Cardiac muscle cell (in vitro differentiated cells and primary cell): ENCODE measurements at regions not wholly inside any gene's neighbourhood (a gene's known extent, or its start where the extent isn't known, plus 50 kb on each side); places are given as distances from the start of the nearest gene placed in this dataset.
A peak's percentile ranks its signal among the peaks of the same experiment; 100 is the strongest.

Experiments
- DNase-seq, 2 donors: peaks; one replicate each; pipeline versions ENCODE4 v3.0.0 to v3.0.0-alpha.2; 2010 to 2017; ENCODE audit warnings: low read depth in 1 of 2, low spot score in 1 of 2
- H3K27ac ChIP-seq: fragments of 200-600 bp; sonication (generic); 2 replicates; pipeline ENCODE4 v1.5.1; 2016
- H3K27me3 ChIP-seq: fragments of 200-600 bp; sonication (generic); 2 replicates; pipeline ENCODE4 v1.6.0; 2016; ENCODE audit warnings: control low read depth
- H3K36me3 ChIP-seq: fragments of 200-600 bp; sonication (generic); 2 replicates; pipeline ENCODE4 v1.5.1; 2016; ENCODE audit warnings: control low read depth
- H3K4me1 ChIP-seq: fragments of 200-600 bp; sonication (generic); 2 replicates; pipeline ENCODE4 v1.8.1; 2017; ENCODE audit warnings: low read depth, mild to moderate bottlenecking, mixed run types
- H3K4me3 ChIP-seq: fragments of 200-600 bp; sonication (generic); 2 replicates; pipeline ENCODE4 v1.5.1; 2016; ENCODE audit warnings: mild to moderate bottlenecking
- H3K9me3 ChIP-seq: fragments of 200-600 bp; sonication (generic); 2 replicates; pipeline ENCODE4 v1.5.1; 2017; ENCODE audit warnings: low read depth, mild to moderate bottlenecking, control low read depth
- TF ChIP-seq, protein P1 (sequence below): IDR thresholded peaks from 2 replicates; pipeline ENCODE4 v1.5.1; 2012; ENCODE audit warnings: low read depth, mild to moderate bottlenecking, low read length

DNA sequence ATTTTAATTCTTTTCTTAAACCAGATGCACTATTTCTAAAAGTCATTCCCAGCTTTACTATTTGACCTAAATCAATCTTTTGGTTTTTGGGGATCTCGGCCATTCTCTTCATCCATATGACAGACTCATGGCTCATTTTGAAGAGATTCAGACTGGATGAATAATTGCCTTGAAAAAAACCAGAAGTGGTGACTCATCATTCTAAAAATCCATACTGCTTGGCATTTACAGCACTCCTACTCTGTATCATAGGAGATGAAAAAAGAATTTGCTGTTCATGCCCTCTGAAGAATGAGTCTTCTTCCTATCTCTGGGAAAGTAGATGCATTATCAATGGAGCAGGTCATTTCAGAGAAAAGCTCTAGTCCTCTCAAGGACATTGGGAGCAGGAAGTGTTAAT is 220.5 kb upstream of the RPS6KA3 start:
- Histone ChIP-seq H3K36me3 (no peaks in the 10 kb centered on the region), H3K4me1 (no peaks in the 10 kb centered on the region), H3K27me3 (peaks cover 4% of the 10 kb centered on the region), H3K9me3 (no peaks in the 10 kb centered on the region), H3K27ac (no peak overlapping the region), H3K4me3 (no peak overlapping the region)
- TF ChIP-seq, protein P1, sequence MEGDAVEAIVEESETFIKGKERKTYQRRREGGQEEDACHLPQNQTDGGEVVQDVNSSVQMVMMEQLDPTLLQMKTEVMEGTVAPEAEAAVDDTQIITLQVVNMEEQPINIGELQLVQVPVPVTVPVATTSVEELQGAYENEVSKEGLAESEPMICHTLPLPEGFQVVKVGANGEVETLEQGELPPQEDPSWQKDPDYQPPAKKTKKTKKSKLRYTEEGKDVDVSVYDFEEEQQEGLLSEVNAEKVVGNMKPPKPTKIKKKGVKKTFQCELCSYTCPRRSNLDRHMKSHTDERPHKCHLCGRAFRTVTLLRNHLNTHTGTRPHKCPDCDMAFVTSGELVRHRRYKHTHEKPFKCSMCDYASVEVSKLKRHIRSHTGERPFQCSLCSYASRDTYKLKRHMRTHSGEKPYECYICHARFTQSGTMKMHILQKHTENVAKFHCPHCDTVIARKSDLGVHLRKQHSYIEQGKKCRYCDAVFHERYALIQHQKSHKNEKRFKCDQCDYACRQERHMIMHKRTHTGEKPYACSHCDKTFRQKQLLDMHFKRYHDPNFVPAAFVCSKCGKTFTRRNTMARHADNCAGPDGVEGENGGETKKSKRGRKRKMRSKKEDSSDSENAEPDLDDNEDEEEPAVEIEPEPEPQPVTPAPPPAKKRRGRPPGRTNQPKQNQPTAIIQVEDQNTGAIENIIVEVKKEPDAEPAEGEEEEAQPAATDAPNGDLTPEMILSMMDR: no peak
- DNase-seq: peak in 1 of 2 donors; percentile 27

DNA sequence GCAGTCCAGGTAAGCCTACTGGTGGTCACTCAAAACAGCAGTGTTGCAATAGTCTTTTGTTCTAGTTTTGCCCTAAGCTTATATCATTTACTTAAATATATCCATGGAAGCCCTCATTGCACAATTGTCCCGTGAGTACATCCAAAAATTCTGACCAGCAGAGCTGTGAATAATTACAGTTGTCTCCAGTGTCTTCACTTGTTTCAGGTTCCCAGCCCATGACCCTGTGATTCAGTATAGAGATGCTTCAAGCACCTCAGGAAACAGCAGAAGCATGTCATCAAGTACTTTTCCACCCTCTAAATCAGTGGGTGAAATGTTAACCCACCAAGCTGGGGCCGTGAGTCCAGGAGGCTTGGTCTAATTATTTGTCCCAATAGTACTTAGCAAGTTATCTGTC is 214.9 kb upstream of the RPS6KA3 start:
- Histone ChIP-seq H3K4me1 (no peaks in the 10 kb centered on the region), H3K4me3 (no peak overlapping the region), H3K9me3 (no peaks in the 10 kb centered on the region), H3K27ac (no peak overlapping the region), H3K36me3 (no peaks in the 10 kb centered on the region), H3K27me3 (peaks cover 6% of the 10 kb centered on the region)
- peak in 1 of 2 donors; percentile 6 for DNase-seq
- TF ChIP-seq, protein P1: no peak

DNA sequence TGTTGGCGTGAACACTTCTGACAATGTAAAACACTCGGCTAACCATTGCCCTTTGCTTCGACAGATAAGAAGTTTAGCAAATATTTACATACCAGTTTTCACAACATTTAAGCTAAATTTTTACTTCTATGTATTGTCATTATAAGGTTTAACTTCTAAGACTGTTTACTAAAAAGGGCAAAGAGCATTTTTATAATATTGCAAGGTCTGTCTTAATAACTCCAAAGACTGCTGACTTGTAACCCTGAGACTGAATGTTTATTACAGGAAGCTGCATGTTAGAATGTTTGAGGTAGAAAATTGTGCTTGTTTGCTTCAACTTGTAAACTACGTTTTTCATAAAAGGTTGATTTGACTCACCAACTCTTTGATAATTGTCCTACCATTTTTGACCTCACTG is 213.2 kb upstream of the RPS6KA3 start:
- Histone ChIP-seq H3K27me3 (peaks cover 6% of the 10 kb centered on the region), H3K9me3 (no peaks in the 10 kb centered on the region), H3K4me1 (no peaks in the 10 kb centered on the region), H3K4me3 (no peak overlapping the region), H3K36me3 (no peaks in the 10 kb centered on the region), H3K27ac (no peak overlapping the region)
- no peak for DNase-seq
- TF ChIP-seq, protein P1: no peak

DNA sequence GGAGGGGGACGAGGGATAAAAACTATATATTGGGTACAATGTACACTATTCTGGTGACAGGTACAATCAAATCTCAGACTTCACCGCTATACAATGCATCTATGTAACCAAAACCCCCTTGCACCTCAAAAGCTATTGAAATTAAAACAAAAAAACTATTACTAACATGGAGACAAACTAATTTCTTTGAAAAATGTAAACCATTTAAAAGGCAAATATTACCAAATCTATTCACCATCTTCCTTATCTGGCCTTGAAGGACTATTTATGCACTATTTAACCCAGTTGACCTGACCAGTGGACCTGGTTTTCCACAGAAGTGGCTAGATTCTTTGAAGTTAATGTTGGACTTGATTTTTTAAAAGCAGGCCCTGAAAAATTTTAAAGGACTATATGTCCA is 212.3 kb upstream of the RPS6KA3 start:
- DNase-seq: no peak
- TF ChIP-seq, protein P1: no peak
- no peak overlapping the region for H3K27ac ChIP-seq

DNA sequence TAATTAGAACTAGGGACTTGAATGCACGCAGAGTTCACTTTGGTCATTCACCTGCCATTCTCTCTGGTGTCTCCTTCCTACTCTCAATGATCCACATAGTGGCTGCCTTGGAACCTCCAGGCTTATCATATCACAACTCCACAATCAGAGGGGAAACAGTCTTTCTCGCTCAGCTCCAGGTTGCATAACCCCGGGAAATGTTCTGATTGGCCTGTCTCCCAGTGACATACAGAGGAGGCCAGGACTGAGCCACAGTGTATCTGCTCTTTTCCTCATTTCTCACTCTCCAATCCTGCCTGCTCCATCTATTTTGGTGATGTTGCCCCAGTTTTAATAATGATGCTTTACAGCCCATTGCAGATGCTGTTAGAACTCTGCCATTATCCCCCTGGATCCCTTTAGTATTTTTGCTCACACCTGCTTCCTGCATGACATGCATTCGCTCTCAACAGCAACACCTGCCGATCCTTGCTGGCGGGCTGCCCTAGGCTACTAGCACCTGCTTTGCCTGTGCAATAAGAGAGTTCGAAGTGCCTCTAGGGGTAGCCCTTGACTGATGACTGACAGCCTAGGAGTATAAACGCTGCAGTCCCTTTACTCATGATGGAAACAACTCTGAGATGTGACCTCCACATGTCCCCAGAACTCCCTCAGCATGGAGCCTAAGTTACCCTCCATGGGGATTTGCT is 211.3 kb upstream of the RPS6KA3 start:
- TF ChIP-seq, protein P1: no peak
- H3K27me3 ChIP-seq: peaks cover 6% of the 10 kb centered on the region
- H3K27ac ChIP-seq: no peak overlapping the region
- DNase-seq: no peak
- H3K4me1 ChIP-seq: no peaks in the 10 kb centered on the region
- no peaks in the 10 kb centered on the region for H3K9me3 ChIP-seq
- H3K36me3 ChIP-seq: no peaks in the 10 kb centered on the region
- no peak overlapping the region for H3K4me3 ChIP-seq

More for the DNA sequence above, 212.3 kb upstream of the RPS6KA3 start:
- no peaks in the 10 kb centered on the region for H3K4me1 ChIP-seq
- no peaks in the 10 kb centered on the region for H3K36me3 ChIP-seq
- no peak overlapping the region for H3K4me3 ChIP-seq
- peaks cover 6% of the 10 kb centered on the region for H3K27me3 ChIP-seq
- no peaks in the 10 kb centered on the region for H3K9me3 ChIP-seq

DNA sequence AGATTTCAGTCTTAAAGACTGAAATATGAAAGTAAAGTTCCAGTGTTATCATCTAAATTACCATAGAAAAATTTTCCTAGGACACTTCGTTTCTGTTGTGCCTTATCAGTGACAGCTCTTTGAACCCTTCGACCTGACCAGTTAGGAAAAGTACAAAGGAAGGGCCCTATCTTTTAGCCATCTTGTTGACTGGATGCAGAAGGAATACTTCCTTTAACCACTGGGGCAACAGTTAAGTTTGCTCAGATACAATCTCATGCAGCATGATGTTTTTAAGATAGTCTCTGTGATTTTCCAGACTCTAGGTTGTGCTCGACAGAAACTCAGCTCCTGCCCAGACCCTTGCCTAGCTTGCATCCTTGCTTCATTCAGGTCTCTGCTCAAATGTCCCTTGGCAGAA is 210.5 kb upstream of the RPS6KA3 start:
- H3K36me3 ChIP-seq: no peaks in the 10 kb centered on the region
- H3K4me3 ChIP-seq: no peak overlapping the region
- no peaks in the 10 kb centered on the region for H3K9me3 ChIP-seq
- no peaks in the 10 kb centered on the region for H3K4me1 ChIP-seq
- DNase-seq: no peak
- peaks cover 2% of the 10 kb centered on the region for H3K27me3 ChIP-seq
- TF ChIP-seq, protein P1: no peak
- H3K27ac ChIP-seq: no peak overlapping the region
